GM04503 (cell line): ENCODE measurements at regions not wholly inside any gene's neighbourhood (a gene's known extent, or its start where the extent isn't known, plus 50 kb on each side); places are given as distances from the start of the nearest gene placed in this dataset.

Experiments
- DNase-seq: peaks from one replicate; pipeline ENCODE4 v3.0.0-alpha.2; 2012; ENCODE audit warnings: low read depth

DNA sequence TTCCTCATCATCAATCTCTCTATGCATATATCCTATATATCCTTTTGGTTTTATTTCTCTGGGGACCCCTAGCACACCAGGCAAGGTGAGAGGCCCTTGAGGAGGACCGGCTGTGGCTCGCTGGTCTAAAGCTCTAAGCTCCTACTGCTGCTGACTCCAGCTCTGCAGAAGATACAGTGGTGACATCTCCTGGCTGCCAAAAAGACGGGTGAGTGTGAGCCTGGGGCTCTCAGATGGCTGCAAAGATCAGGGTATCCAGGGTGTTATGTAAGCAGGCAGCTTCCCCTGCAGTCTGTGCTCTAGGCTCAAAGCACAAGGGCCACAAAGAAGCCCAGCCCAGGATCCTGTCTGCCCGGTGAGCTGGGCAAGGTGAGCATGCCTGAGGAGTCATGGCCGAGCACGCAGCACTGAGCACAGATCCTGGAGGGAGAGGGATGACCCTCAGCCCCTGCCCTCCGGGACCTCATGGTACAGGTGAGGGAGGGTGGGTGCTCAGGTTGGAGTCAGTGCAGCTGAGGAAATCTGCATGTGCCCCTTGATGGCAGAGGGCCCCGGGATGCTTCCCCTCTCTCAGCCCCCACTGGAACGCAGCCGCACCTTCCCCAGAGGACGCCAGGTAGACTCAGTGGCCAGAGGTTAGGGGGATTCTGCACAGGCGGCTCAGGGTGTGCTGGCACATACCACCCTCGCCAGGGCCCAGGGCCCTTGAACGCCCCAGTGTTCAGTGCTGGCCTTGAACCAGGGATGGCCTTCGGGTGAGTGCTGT, 95.4 kb upstream of the INSIG1 start:
- no peak for DNase-seq

DNA sequence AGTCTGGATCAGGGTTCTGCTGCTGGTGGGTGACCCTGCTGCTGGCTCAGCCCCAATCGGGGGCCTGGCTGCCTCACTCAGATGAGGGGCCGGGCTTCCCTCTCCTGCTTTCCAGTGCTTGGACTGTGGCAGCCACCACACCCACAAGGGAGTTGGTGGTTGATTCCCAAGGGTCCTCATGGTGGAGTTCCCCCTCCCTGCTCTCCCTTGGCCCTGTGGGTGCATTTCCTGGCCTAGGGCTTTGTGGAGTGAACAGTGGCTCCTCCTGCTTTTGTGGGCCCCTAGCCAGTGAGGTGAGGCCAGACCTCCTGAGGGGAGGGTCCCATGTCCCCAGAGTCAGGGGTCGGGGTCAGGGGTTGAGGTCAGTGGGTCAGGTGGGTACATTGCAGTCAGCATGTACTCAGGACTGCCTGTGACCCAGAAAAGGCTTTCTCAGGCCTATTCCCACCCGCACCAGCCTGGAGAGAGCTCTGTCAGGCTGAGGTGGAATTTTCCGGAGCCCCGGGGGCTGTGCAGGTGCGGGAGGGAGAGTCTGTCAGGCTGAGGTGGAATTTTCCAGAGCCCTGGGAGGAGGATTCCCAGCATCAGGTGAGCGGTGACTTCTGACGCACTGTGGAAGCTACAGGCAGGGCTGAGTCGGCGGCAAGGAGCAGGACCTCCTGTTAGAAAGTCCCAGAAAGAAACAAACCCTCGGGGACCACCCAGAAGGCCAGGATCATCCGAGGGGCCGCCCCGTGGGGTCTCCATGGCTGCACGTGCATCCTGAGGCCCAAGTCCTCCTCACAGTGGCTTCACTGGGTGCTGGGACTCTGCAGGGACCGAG, 94.4 kb upstream of the INSIG1 start:
- no peak for DNase-seq

DNA sequence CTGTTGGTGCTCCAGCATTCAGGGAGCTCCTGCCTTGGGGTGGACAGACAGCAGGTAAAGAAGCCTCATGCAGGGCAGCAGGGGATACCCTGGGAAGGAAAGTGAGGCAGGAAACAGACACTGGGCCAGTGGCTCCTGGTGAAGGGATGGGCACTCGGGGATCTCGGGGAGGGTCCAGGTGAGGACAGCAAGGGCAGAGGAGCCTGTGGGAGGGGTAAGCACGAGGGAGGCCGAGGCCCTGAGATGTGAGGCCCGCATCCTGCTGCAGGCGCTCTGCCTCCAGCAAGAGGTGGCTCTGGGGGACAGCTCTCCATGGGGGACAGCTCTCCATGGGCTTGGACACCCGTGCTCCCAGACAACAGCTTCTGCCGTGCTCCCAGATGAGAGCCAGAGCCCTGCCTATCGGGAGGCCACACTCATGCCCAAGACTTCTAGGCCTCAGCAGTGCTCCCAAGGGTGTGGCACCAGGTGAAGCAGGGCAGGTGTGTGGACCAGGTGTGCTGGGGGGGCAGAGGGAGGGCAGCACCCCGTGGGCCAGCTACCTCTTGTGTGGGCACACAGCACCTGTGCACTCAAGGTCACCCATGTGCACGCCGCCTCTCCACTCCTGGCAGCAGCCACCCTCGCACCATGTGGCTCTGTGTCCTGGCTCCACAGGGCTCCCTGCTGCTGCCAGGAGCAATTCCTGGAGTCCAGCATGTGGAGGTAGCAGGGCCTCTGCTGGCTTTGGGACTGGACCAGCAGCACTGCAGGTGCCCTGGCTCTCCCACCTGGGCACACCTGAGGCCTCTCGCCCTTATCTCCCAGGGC, 93.6 kb upstream of the INSIG1 start:
- no peak for DNase-seq

DNA sequence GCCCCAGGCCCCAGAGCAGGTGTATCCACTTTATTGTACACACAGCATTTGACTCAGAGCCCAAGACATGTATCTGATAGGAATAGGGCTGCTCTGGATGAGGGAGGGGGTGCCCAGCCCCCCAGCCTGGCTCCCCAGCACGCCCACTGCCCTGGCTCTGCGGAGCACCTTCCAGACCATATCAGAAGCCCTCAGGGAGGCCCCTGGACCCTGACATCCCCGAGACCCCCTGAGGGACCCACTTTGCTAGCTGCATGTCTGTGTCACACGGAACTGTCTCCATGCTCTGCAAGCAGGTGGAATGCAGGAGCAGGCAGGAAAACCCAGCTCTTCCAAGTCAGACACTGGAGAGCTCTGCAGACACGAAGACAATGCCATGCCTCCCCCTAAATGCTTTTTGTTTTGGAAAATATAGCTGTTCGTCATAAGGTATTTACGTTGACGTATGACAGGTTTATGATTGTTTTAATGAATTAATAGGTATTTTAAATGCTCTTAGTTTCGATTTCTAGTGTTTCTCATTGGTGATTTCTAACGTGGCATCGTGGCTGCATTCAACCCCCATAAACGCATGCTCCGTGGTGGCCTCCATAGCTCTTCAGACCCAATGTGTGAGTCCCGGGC, 92.8 kb upstream of the INSIG1 start:
- DNase-seq = no peak

DNA sequence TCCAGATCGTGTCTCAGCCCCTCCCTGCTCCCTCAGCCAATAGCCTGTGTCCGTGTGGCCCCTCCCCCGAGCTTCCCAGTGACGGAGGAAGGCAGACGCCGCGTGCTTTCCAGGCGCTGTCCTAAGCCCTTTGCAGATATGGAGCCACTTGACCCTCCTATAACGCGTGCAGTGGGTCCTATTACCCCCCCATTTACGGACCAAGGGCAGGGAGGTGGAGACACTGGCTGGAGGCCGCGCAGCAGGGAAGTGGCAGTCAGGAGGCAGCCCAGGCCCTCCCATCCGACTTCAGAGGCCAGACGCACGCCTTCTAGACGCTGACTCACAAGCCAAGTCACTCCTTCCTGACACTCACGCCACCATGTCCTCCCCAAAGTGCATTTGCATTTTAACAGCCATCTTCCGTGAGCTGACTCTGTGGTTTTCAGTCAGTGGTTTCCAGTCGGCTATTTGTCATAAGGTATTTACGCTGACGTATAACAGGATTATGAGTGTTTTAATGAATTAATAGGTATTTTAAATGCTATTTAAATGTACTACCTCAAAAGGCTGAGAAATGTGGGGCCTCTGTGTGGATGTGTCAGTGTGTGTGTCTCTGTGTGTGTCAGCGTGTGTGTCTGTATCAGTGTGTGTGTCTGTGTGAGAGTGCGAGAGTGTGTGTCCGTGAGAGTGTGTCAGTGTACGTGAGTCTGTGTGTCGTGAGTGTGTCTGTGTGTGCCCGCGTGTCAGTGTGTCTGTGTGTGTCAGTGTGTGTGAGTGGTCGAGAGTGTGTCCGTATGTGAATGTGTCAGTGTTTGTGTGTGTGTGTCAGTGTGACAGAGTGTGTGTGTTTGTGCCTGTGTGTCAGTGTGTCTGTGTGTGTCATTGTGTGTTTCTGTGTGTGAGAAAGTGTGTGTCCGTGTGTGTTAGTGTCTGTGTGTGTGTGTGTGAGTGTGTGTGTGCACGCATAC, 92.0 kb upstream of the INSIG1 start:
- DNase-seq = peak; percentile 99

DNA sequence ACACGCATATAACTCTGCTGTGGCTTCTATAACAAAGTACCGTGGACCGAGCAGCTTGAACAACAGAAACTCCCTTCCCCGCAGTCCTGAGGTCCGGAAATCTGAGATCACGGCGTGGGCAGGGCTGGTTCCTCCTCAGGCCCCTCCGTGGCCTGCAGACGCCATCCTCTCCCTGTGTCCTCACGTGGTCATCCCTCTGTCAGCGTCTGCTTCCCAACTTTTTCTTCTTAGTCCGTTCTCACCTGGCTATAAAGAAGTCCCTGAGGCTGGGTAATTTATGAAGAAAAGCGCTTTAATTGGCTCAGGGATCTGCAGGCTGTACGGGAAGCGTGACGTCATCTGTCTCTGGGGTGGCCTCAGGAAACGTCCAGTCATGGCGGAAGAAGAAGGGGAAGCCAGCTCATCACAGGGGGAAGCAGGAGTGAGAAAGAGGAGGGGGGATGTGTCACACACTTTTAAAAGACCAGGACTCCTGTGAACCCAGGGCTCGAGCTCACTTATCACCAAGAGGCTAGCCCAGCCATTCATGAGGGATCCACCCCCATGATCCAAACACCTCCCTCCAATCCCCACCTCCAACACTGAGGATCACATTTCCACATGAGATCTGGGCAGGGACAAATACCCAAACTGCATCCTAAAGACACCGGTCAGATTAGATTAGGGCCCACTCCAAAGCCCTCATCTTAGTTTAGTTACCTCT, 91.2 kb upstream of the INSIG1 start:
- no peak for DNase-seq

DNA sequence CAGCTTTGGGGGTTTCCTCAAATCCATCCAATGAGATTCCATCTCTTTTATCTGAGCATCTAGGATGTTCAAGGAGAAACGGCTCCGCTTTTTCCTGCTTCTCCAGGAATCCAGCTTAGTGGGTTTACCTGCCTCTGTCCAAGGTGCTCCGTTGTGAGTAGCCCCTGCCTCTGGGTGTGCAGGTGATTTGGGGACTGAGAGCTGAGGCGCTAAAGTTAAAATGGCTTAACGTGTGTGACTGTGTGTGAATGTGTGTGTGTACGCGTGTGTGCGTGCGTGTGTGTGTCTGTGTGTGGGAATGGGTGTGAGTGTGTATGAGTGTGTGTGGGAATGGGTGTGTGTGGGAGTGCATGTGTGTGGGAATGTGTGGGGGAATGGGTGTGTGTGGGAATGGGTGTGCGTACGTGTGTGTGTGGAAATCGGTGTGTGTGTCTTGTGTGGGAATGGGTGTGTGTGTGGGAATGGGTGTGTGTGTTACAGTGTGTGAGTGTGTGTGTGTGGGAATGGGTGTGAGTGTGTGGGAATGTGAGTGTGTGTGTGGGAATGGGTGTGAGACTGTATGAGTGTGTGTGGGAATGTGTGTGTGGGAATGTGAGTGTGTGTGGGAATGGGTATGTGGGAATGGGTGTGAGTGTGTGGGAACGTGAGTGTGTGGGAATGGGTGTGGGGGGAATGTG, 90.2 kb upstream of the INSIG1 start:
- no peak for DNase-seq

DNA sequence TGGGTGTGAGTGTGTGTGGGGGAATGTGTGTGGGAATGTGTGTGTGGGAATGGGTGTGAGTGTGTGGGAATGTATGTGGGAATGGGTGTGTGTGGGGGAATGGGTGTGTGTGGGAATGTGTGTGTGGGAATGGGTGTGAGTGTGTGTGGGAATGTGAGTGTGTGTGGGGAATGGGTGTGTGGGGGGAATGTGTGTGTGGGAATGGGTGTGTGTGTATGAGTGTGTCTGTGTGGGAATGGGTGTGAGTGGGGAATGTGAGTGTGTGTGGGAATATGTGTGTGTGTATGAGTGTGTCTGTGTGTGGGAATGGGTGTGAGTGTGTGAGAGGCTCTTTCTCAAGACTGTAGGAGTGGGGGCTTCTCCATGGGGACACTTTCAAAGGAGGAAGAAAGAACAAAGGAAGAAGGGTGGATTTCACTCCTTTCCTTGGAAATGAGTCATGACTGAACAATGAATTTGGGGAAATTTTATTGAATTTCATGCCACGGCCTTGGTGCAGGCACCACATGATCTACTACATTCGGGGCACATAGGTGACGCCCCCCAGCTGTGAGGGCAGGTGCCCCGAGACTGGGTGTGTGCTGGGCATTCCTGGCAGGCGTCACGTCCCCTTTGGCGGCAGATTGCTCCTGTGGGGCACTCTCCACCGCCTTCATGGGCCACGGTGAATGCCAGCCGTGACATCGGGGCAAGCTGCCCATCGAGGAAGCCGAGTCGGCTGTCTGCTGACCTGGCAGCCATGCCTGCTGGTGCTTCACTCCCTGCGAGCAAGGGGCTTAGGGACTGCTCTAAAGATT, 88.8 kb upstream of the INSIG1 start:
- no peak for DNase-seq

DNA sequence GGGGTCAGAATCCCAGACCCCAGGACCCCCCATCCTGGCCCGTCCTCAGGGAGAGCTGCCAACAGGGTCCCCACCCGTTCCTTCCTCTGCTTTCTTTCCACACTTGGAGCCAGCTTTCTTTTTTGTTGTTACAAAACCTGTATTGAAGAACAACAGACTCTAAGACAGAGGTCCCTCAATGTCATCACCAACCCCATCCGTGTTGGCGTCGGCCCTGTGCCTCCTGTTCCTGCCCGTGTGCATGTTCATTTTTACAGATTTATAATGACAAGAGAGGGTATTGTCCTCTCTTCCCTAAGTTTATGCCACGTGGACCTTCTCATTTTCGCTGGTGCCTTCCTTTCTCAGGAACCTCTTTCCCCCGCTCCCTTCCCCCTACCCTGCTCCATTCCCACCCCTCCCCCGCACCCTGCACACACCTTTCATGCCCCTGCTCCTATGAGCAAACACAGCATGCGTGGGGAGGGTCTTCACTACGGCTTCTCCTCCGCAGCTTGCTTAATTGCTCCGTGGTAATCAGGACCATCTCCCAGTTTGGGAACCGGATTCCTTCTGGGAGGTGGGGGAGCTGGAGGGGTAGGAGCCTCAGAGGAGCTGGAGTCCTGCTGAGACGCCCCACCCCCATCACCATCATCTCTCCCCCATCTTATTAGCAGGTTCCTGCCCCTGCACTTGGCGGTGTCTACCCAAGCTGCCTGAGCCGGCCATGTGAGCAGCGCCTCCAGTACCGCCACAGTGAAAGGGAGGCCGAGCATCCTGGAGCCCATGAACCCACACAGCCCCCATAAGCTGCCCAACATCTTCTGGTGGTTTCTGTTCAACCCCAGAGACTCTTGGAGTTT, 88.0 kb upstream of the INSIG1 start:
- no peak for DNase-seq

DNA sequence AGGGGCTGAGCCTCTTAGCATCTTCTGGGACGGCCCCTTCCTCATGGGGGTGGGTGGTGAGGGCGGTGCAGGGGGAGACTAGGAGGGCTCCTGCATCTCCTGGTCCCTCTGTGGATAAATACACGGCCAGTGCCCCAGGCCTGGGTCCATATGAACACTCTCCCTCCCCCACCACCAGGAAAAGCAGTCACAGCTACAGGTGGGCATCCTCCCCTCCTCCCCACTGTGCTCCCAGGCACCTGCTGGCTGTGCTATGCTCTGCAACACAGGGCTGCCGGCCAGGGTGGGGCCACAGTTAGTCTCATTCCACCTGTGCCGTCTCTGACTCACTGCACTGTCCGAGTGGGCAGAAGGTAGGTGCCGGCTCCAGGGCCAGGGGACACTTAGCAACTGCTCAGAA, 87.3 kb upstream of the INSIG1 start:
- DNase-seq = no peak

DNA sequence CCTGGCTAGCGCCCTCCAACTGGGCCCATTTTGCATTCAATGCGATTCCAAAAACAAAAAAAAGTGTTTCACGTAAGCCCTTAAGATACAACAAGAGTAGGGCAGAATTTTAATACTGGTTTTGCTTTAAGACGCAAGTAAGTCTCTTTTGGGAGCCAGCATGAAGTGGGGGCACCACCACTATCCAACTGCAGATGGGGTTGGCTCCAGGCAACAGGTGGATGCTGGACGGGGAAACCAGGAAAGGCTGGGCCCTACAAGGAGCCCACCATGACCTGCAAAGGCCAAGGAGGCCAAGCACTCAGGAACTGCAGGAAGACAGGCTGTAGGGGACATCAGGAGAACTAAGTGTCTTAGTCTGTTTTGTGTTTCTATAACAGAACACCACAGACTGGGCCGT, 86.5 kb upstream of the INSIG1 start:
- no peak for DNase-seq

DNA sequence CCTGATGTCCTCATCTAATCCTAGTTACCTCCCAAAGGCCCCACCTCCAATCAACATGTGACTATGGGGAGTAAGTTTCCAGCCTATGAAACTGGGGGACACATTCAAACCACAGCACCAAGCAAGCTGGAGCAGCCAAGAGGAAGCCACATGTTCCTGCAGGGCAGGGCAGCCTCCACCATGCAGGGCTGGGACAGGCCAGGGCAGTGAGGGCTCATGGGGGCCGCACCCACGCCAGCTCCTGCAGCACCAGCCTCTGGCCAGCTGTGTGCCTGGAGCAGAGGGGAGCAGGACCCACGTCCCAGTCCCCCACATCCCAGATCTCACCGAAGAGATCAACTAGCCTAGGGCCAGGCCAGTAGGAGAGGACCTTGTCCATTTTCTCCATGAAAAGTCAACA, 85.9 kb upstream of the INSIG1 start:
- DNase-seq = no peak

DNA sequence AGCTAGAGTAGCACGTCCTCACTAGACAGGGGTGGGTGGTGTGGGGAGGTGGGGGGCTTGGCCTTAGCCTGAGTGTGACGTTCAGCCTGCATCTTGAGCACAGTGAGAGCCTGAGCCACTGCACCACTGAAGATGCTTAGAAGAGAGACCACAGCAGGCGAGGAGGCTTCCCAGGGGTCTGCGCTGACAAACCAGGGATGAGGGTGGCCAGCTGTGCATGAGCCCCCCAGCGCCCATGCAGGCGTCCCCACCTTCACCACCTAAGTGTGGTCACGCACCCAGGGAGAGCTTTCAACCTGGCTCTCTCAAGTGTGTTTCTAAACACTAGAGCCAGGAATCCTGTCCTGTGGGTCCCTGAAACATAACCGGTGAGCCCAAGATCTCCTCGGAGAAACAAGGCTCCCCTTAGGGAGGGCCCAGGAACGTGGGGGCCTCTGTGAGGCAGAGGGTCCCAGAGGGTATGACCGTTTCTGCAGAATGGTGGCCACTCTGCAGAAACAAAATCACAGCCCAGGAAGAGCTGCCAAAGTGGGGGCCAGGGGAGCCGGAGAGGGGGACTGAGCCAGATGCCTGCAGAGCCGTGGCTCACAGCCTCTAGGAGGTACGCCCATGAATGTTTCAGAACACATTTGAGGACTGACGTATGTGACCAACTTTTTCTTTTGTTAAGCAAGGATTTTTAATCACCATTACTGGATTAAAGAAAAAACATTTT, 85.2 kb upstream of the INSIG1 start:
- no peak for DNase-seq

DNA sequence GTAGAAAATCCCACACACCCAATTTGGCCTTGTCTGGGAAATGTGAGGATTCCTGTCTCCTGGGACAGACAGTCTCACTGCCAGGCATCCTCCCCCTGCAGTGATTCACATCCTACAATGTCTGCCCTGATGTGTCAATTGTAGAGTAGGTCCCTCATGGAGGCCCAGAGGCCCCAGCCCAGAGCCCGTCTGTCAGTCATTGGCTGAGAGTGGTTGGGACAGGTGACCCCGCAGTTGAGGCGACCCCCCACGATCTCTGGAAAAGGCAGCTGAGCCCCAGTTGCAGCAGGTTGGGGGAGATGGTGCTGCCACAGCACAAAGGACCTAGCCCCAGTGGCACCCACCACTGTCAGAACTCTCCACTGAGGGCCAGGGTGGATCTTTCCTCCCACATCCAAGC, 84.3 kb upstream of the INSIG1 start:
- peak; percentile 64 for DNase-seq

DNA sequence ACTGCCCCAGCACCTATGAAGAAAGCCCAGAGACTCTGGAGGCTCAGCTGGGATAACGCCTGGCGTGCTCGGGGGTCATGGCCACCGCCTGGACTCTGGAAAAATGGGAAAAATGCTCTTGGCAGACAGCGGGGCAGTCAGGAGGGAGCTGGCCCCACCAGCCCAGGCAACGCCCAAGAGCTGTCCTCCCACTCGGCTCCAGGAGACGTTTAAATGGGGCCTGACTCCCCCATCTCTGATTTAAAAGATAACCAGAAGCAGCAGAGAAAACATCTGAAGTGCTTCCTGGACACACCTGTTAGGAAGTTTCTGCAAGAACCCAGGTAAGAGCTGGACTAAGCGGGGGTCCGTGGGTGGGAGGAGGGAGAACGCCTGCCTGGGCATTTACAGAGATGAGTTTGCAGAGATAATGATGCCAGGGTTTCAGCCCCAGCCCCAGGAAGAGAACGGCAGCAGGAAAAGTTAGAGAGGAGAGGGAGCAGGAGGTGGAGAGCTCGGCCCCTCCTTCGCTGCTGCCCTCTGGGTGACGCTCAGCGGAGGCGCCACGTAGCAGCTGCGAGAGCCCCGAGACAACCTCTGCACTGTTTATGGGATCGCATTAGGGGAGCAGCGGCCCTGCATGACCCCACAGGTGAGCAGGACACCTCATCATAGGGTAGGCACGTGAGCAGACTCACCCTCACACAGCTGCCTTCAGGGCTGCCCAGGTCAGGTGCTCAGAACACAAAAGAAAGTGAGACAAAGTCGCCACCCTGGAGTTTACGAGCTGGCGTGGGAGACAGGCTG, 83.5 kb upstream of the INSIG1 start:
- no peak for DNase-seq

DNA sequence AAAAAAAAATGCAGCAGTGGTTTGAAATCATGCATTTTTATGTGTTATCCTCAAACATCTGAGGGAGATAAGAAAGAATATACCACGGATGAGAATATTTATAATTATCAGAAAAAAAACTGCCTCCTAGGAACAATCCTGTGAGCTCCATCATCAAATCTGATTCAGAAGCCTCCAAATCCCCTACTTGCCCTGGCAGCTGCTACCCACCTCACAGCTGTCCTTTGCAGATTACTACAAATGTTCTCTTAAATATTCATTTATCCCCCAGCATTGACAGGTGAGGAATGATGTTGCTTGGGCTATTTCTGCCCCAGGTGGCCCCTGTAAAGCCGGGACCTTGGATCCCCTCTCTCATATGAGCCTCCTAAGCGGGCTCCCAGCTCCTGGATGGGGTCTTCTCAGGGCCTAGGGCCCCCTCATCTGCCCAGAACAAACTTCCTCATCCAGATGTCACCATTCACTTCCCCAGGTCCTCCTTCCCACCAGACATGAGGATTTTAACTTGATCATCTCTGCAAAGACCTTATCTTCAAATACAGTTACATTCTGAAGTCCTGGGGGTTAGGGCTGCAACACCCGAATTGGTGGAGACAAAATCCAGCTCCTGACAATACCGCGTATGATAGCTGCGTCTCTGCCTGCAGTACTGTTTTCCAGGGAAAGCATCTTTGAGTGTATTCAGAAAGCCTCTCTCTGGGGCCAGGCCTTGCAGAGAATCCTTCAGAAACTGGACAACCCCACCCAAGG, 81.9 kb upstream of the INSIG1 start:
- DNase-seq = no peak
